Ovary (tissue), 3 donors: ENCODE measurements at regions not wholly inside any gene's neighbourhood (a gene's known extent, or its start where the extent isn't known, plus 50 kb on each side); places are given as distances from the start of the nearest gene placed in this dataset.

Source experiments
- EP300 ChIP-seq: sonication (generic); formaldehyde crosslinking; IDR thresholded peaks from one replicate; pipeline ENCODE4 v1.6.1; 2017; ENCODE audit warnings: antibody characterized with exemption
- POLR2A ChIP-seq: fragments of 450-650 bp; IDR thresholded peaks from one replicate; pipeline ENCODE4 v1.6.1; 2017; ENCODE audit warnings: antibody characterized with exemption, mild to moderate bottlenecking, moderate library complexity
- TF ChIP-seq, protein P1 (sequence below), 3 donors: fragments of 450-650 bp in 2 of 3; fragments of 200-600 bp in 1 of 3; IDR thresholded peaks; one replicate each; pipeline versions ENCODE4 v1.5.1 to v1.8.0; 2016 to 2022; ENCODE audit warnings: antibody characterized with exemption in 3 of 3, mild to moderate bottlenecking in 1 of 3
- donor health status: DM: no; HTN: no; CAD: no.

GRCh38 chr18:67142604-67143003 is 373.9 kb downstream of the DSEL start:
- TF ChIP-seq, protein P1, sequence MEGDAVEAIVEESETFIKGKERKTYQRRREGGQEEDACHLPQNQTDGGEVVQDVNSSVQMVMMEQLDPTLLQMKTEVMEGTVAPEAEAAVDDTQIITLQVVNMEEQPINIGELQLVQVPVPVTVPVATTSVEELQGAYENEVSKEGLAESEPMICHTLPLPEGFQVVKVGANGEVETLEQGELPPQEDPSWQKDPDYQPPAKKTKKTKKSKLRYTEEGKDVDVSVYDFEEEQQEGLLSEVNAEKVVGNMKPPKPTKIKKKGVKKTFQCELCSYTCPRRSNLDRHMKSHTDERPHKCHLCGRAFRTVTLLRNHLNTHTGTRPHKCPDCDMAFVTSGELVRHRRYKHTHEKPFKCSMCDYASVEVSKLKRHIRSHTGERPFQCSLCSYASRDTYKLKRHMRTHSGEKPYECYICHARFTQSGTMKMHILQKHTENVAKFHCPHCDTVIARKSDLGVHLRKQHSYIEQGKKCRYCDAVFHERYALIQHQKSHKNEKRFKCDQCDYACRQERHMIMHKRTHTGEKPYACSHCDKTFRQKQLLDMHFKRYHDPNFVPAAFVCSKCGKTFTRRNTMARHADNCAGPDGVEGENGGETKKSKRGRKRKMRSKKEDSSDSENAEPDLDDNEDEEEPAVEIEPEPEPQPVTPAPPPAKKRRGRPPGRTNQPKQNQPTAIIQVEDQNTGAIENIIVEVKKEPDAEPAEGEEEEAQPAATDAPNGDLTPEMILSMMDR (IDR thresholded peaks at IDR 0.05): no peak
- TF ChIP-seq POLR2A: no peak
- TF ChIP-seq EP300: no peak
